CD14-positive monocyte (primary cell): ENCODE measurements at regions not wholly inside any gene's neighbourhood (a gene's known extent, or its start where the extent isn't known, plus 50 kb on each side); places are given as distances from the start of the nearest gene placed in this dataset.

Source experiments
- DNase-seq, 3 donors: peaks; one replicate each; pipeline ENCODE4 v3.0.0-alpha.2; 2011 to 2022
- H2AFZ ChIP-seq: 2 replicates; pipeline ENCODE4 v1.6.0; 2012; ENCODE audit warnings: mild to moderate bottlenecking, low read depth, low read length, inconsistent platforms; ENCODE audit not compliant: insufficient read depth, poor library complexity, severe bottlenecking
- H3K27ac ChIP-seq, 2 donors: 1 replicate in 1 of 2; 2 replicates in 1 of 2; pipeline ENCODE4 v1.5.1; 2012 to 2013; ENCODE audit warnings: low read length in 2 of 2, control low read depth in 1 of 2, inconsistent platforms in 1 of 2, low read depth in 1 of 2, mild to moderate bottlenecking in 1 of 2
- H3K27me3 ChIP-seq, 2 donors: one replicate each; pipeline versions ENCODE4 v1.6.0 to v1.6.1; 2011 to 2013; ENCODE audit warnings: low read length in 2 of 2; ENCODE audit not compliant: control insufficient read depth in 2 of 2, insufficient read depth in 2 of 2
- H3K36me3 ChIP-seq, 2 donors: replicated peaks in 1 of 2; 1 replicate in 1 of 2; 2 replicates in 1 of 2; pipeline versions ENCODE4 v1.5.1 to v1.6.1; 2012 to 2013; ENCODE audit warnings: low read length in 2 of 2, control low read depth in 1 of 2, inconsistent platforms in 1 of 2, mild to moderate bottlenecking in 1 of 2; ENCODE audit not compliant: insufficient read depth in 2 of 2, control insufficient read depth in 1 of 2
- H3K4me1 ChIP-seq, 2 donors: 1 replicate in 1 of 2; 2 replicates in 1 of 2; pipeline versions ENCODE4 v1.5.1 to v1.6.1; 2012 to 2013; ENCODE audit warnings: low read length in 2 of 2, control low read depth in 1 of 2, inconsistent platforms in 1 of 2, mild to moderate bottlenecking in 1 of 2, moderate library complexity in 1 of 2; ENCODE audit not compliant: insufficient read depth in 2 of 2, control insufficient read depth in 1 of 2
- H3K4me2 ChIP-seq: replicated peaks from 2 replicates; pipeline ENCODE3; 2012; ENCODE audit warnings: low read length, moderate library complexity, mild to moderate bottlenecking; ENCODE audit not compliant: poor library complexity, severe bottlenecking; ENCODE audit errors: extremely low read depth
- H3K4me3 ChIP-seq, 3 experiments: fragments of 200-600 bp in 1 of 3; sonication (generic) in 1 of 3; replicated peaks in 1 of 3; 1 replicate in 2 of 3; 2 replicates in 1 of 3; pipeline ENCODE4 v1.5.1; 2011 to 2013; ENCODE audit warnings: low read length in 3 of 3, mild to moderate bottlenecking in 3 of 3, control low read depth in 2 of 3, low read depth in 2 of 3, inconsistent platforms in 1 of 3, moderate library complexity in 1 of 3
- H3K79me2 ChIP-seq: 2 replicates; pipeline ENCODE4 v1.6.0; 2012; ENCODE audit warnings: mild to moderate bottlenecking, control low read depth, inconsistent platforms, low read length, moderate library complexity; ENCODE audit not compliant: insufficient read depth
- H3K9ac ChIP-seq: 2 replicates; pipeline ENCODE4 v1.6.0; 2017; ENCODE audit warnings: low read length, mild to moderate bottlenecking; ENCODE audit not compliant: insufficient read depth, poor library complexity, severe bottlenecking
- H3K9me3 ChIP-seq, 2 donors: replicated peaks in 1 of 2; 1 replicate in 1 of 2; 2 replicates in 1 of 2; pipeline versions ENCODE4 v1.5.1 to v1.6.1; 2012 to 2013; ENCODE audit warnings: low read length in 2 of 2, control low read depth in 1 of 2; ENCODE audit not compliant: control insufficient read depth in 1 of 2, insufficient read depth in 1 of 2
- H4K20me1 ChIP-seq: 2 replicates; pipeline ENCODE4 v1.6.0; 2012; ENCODE audit warnings: mild to moderate bottlenecking, low read length, control low read depth, moderate library complexity; ENCODE audit not compliant: insufficient read depth
- H3K27ac Mint-ChIP-seq, 7 donors: one replicate each; pipeline ENCODE4 v1.8.0; 2020; ENCODE audit warnings: mild to moderate bottlenecking in 7 of 7, mixed read lengths in 7 of 7, moderate library complexity in 6 of 7, inconsistent platforms in 2 of 7
- H3K27me3 Mint-ChIP-seq, 3 donors: one replicate each; pipeline ENCODE4 v1.8.0; 2021 to 2022; ENCODE audit warnings: low read depth in 3 of 3, mild to moderate bottlenecking in 3 of 3, mixed read lengths in 3 of 3, moderate library complexity in 3 of 3, inconsistent platforms in 1 of 3
- H3K36me3 Mint-ChIP-seq, 2 donors: one replicate each; pipeline ENCODE4 v1.8.0; 2020; ENCODE audit warnings: mixed read lengths in 2 of 2, inconsistent platforms in 1 of 2, mild to moderate bottlenecking in 1 of 2
- H3K4me1 Mint-ChIP-seq: one replicate; pipeline ENCODE4 v1.8.0; 2020; ENCODE audit warnings: mild to moderate bottlenecking, mixed read lengths
- H3K4me3 Mint-ChIP-seq, 2 donors: one replicate each; pipeline ENCODE4 v1.8.0; 2020; ENCODE audit warnings: mild to moderate bottlenecking in 2 of 2, mixed read lengths in 2 of 2, moderate library complexity in 1 of 2
- H3K9me3 Mint-ChIP-seq, 7 donors: one replicate each; pipeline ENCODE4 v1.8.0; 2020 to 2022; ENCODE audit warnings: mixed read lengths in 7 of 7, mild to moderate bottlenecking in 6 of 7, moderate library complexity in 6 of 7, inconsistent platforms in 2 of 7
- WGBS: methylation state at CpG from one replicate; pipeline ENCODE4 v1.1.5; 2013; ENCODE audit warnings: missing lambda C conversion rate; ENCODE audit not compliant: insufficient coverage; 5-methylcytosine and 5-hydroxymethylcytosine counted together
- intact Hi-C, 2 donors: fragments of 100-400 bp; cut with micrococcal nuclease; formaldehyde crosslinking; loops; one replicate each; pipeline versions ENCODE4 v1.15.0 to v1.15.1; 2023
- TF ChIP-seq, protein P1 (sequence below): fragments of 200-600 bp; IDR thresholded peaks from one replicate; pipeline ENCODE4 v1.8.0; 2022; ENCODE audit warnings: antibody characterized with exemption, mild to moderate bottlenecking

DNA sequence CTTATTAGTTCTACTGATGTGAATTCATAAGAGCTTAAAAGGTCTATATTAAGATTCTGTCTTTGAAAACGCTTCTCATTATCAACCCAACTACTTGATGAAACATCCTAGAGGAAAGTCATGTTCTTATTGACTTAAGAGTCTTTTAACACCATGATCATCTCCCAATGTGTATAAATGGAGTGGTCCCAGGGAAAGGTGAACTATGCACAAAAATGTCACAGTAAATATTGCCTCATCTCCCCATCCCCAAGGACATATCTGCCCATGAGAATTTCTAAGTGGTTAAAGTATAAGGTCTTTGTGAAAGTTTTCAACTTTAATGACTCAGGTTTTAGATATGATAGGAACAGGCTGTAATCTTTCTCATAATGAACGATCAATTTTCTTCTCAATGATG is 240.1 kb downstream of the IRS1 start:
- Mint-ChIP-seq H3K4me1 (no peaks in the 10 kb centered on the region), H3K9me3 (peaks cover 0 to 5% (median 1%) of the 10 kb centered on the region in 7 donors), H3K36me3 (no peaks in the 10 kb centered on the region), H3K27ac (no peak overlapping the region), H3K4me3 (no peak overlapping the region), H3K27me3 (peaks cover 0 to 6% (median 0%) of the 10 kb centered on the region in 3 donors)
- TF ChIP-seq, protein P1, sequence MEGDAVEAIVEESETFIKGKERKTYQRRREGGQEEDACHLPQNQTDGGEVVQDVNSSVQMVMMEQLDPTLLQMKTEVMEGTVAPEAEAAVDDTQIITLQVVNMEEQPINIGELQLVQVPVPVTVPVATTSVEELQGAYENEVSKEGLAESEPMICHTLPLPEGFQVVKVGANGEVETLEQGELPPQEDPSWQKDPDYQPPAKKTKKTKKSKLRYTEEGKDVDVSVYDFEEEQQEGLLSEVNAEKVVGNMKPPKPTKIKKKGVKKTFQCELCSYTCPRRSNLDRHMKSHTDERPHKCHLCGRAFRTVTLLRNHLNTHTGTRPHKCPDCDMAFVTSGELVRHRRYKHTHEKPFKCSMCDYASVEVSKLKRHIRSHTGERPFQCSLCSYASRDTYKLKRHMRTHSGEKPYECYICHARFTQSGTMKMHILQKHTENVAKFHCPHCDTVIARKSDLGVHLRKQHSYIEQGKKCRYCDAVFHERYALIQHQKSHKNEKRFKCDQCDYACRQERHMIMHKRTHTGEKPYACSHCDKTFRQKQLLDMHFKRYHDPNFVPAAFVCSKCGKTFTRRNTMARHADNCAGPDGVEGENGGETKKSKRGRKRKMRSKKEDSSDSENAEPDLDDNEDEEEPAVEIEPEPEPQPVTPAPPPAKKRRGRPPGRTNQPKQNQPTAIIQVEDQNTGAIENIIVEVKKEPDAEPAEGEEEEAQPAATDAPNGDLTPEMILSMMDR, result no peak
- Histone ChIP-seq H3K9me3 (no peaks in the 10 kb centered on the region), H4K20me1 (no peaks in the 10 kb centered on the region), H3K4me3 (no peak overlapping the region), H3K9ac (no peak overlapping the region), H3K4me1 (no peaks in the 10 kb centered on the region), H3K79me2 (no peaks in the 10 kb centered on the region), H3K4me2 (no peak overlapping the region), H3K27ac (no peak overlapping the region), H3K36me3 (no peaks in the 10 kb centered on the region), H3K27me3 (peaks cover 0 to 3% of the 10 kb centered on the region in 2 donors), H2AFZ (no peak overlapping the region)
- DNase-seq, result no peak
- no CpG with 5 or more reads among the region's 2 CpGs for WGBS
- intact Hi-C loops, result no loop called here

DNA sequence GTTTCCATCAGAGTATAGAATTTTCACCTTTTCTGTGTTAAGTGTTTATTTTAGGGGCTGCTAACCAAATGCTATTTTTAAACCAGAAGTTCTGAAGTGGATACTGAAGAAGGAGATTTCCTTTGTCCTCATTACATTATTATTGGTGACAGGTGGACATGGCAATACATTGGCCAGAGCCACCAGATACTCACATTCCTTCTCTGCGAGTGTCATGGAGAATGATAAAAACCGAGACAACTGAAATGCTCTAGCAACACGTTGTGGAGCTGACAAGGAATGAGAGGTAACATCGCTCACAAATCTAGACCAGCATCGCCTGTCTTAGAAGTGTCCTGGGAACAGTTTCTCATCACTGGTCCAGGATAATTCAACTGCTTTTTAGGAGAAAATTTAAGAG is 241.2 kb downstream of the IRS1 start:
- no peak overlapping the region for H3K27ac ChIP-seq
- TF ChIP-seq, protein P1, result no peak
- H3K27ac Mint-ChIP-seq, result no peak overlapping the region
- H4K20me1 ChIP-seq, result no peaks in the 10 kb centered on the region
- H3K36me3 ChIP-seq, result no peaks in the 10 kb centered on the region
- 93% methylated on average over 3 of the region's 5 CpGs for WGBS
- no peak for DNase-seq
- no peak overlapping the region for H3K4me2 ChIP-seq
- H3K79me2 ChIP-seq, result no peaks in the 10 kb centered on the region
- H3K9ac ChIP-seq, result no peak overlapping the region
- no peak overlapping the region for H3K4me3 Mint-ChIP-seq
- intact Hi-C loops, result no loop called here
- H3K9me3 Mint-ChIP-seq, result peaks cover 0 to 5% (median 1%) of the 10 kb centered on the region in 7 donors
- H3K27me3 Mint-ChIP-seq, result peaks cover 0 to 6% (median 0%) of the 10 kb centered on the region in 3 donors
- no peaks in the 10 kb centered on the region for H3K9me3 ChIP-seq
- no peaks in the 10 kb centered on the region for H3K4me1 Mint-ChIP-seq
- H3K4me1 ChIP-seq, result no peaks in the 10 kb centered on the region
- peaks cover 0 to 3% of the 10 kb centered on the region in 2 donors for H3K27me3 ChIP-seq
- no peak overlapping the region for H3K4me3 ChIP-seq
- no peak overlapping the region for H2AFZ ChIP-seq
- no peaks in the 10 kb centered on the region for H3K36me3 Mint-ChIP-seq
